GM23338 (cell line): ENCODE measurements at regions not wholly inside any gene's neighbourhood (a gene's known extent, or its start where the extent isn't known, plus 50 kb on each side); places are given as distances from the start of the nearest gene placed in this dataset.

Experiments
- ATAC-seq: fragments of 200-7000 bp; cut with Tn5 transposase; 3 replicates; pipeline ENCODE4 v1.9.1; 2020
- DNase-seq: peaks from one replicate; pipeline ENCODE4 v3.0.0-alpha.2; 2015; ENCODE audit warnings: low spot score
- H2AFZ ChIP-seq: fragments of 200-600 bp; sonication (generic); 2 replicates; pipeline ENCODE4 v1.8.0; 2016; ENCODE audit warnings: antibody characterized with exemption, mild to moderate bottlenecking, moderate library complexity
- H3F3A ChIP-seq: fragments of 200-600 bp; sonication (generic); replicated peaks from 2 replicates; pipeline ENCODE4 v1.8.0; 2017; ENCODE audit warnings: antibody characterized with exemption, mixed run types, low read depth
- H3K27ac ChIP-seq: fragments of 200-600 bp; sonication (generic); 2 replicates; pipeline ENCODE4 v1.6.1; 2016; ENCODE audit warnings: low read depth
- H3K27me3 ChIP-seq: fragments of 200-600 bp; sonication (generic); 2 replicates; pipeline ENCODE4 v1.8.0; 2016; ENCODE audit warnings: mild to moderate bottlenecking, mixed run types, moderate library complexity; ENCODE audit not compliant: insufficient read depth
- H3K36me3 ChIP-seq: fragments of 200-600 bp; sonication (generic); 2 replicates; pipeline ENCODE4 v1.8.0; 2016; ENCODE audit warnings: mild to moderate bottlenecking; ENCODE audit not compliant: insufficient read depth
- H3K4me1 ChIP-seq: fragments of 200-600 bp; sonication (generic); 2 replicates; pipeline ENCODE4 v1.8.0; 2016; ENCODE audit warnings: mild to moderate bottlenecking, moderate library complexity; ENCODE audit not compliant: insufficient read depth
- H3K4me2 ChIP-seq: fragments of 200-600 bp; sonication (generic); 2 replicates; pipeline ENCODE4 v1.7.1; 2017; ENCODE audit warnings: mixed run types
- H3K4me3 ChIP-seq: fragments of 200-600 bp; sonication (generic); 2 replicates; pipeline ENCODE4 v1.6.1; 2016; ENCODE audit warnings: mixed run types
- H3K79me2 ChIP-seq: fragments of 200-600 bp; sonication (generic); replicated peaks from 2 replicates; pipeline ENCODE4 v1.8.0; 2017; ENCODE audit warnings: mild to moderate bottlenecking; ENCODE audit not compliant: insufficient read depth
- H3K9me2 ChIP-seq: fragments of 200-600 bp; sonication (generic); 2 replicates; pipeline ENCODE4 v1.8.0; 2017; ENCODE audit not compliant: insufficient read depth
- H4K20me1 ChIP-seq: fragments of 200-600 bp; sonication (generic); replicated peaks from 2 replicates; pipeline ENCODE4 v1.8.0; 2017; ENCODE audit warnings: mild to moderate bottlenecking; ENCODE audit not compliant: insufficient read depth
- H3K27ac Mint-ChIP-seq: 2 replicates; pipeline ENCODE4 v1.8.0; 2020; ENCODE audit warnings: inconsistent platforms, mild to moderate bottlenecking, moderate library complexity, mixed read lengths
- H3K27me3 Mint-ChIP-seq: 3 replicates; pipeline ENCODE4 v1.8.0; 2022; ENCODE audit warnings: low read depth, mild to moderate bottlenecking, moderate library complexity, mixed read lengths, inconsistent platforms; ENCODE audit not compliant: insufficient read depth, poor library complexity
- H3K36me3 Mint-ChIP-seq: 3 replicates; pipeline ENCODE4 v1.8.0; 2021; ENCODE audit warnings: low read depth, mild to moderate bottlenecking, inconsistent platforms, moderate library complexity, mixed read lengths
- H3K4me1 Mint-ChIP-seq: 3 replicates; pipeline ENCODE4 v1.8.0; 2020; ENCODE audit warnings: mild to moderate bottlenecking, inconsistent platforms, mixed read lengths
- H3K4me3 Mint-ChIP-seq: 3 replicates; pipeline ENCODE4 v1.8.0; 2021; ENCODE audit warnings: moderate library complexity, mild to moderate bottlenecking, inconsistent platforms, mixed read lengths
- H3K9me3 Mint-ChIP-seq: 3 replicates; pipeline ENCODE4 v1.8.0; 2020; ENCODE audit warnings: moderate library complexity, mild to moderate bottlenecking, inconsistent platforms, mixed read lengths
- CREB1 ChIP-seq: fragments of 250-450 bp; sonication (Bioruptor Pico); IDR thresholded peaks from 2 replicates; pipeline ENCODE4 v1.5.0; 2020; ENCODE audit warnings: low read depth, mild to moderate bottlenecking, moderate library complexity
- CTCF ChIP-seq, 2 experiments: fragments of 200-600 bp in 1 of 2; sonication (generic) in 1 of 2; conservative IDR thresholded peaks; 2 replicates each; pipeline versions ENCODE4 v1.5.1 to v1.6.1; 2016 to 2017; ENCODE audit warnings: antibody characterized with exemption in 2 of 2, low read depth in 2 of 2, mild to moderate bottlenecking in 2 of 2, moderate library complexity in 1 of 2
- EZH2 ChIP-seq: fragments of 200-600 bp; sonication (generic); IDR thresholded peaks from one replicate; pipeline ENCODE4 v1.8.0; 2017; ENCODE audit warnings: antibody characterized with exemption, mild to moderate bottlenecking, low read depth; ENCODE audit not compliant: unreplicated experiment
- JUNB ChIP-seq: IDR thresholded peaks from one replicate; pipeline ENCODE4 v1.6.1; 2016; ENCODE audit warnings: antibody characterized with exemption; ENCODE audit not compliant: unreplicated experiment
- POLR2AphosphoS5 ChIP-seq: IDR thresholded peaks from 2 replicates; pipeline ENCODE4 v1.6.1; 2016; ENCODE audit warnings: antibody characterized with exemption, low read depth
- STAT1 ChIP-seq: IDR thresholded peaks from one replicate; pipeline ENCODE4 v1.6.1; 2016; ENCODE audit warnings: antibody characterized with exemption; ENCODE audit not compliant: unreplicated experiment
- ZNF114 ChIP-seq: fragments of 250-450 bp; sonication (Bioruptor Pico); IDR thresholded peaks from 2 replicates; pipeline ENCODE4 v1.5.0; 2020; ENCODE audit warnings: mild to moderate bottlenecking, moderate library complexity
- TF ChIP-seq, protein P1 (sequence below): fragments of 250-450 bp; sonication (Bioruptor Pico); IDR thresholded peaks from 2 replicates; pipeline ENCODE4 v1.5.0; 2020; ENCODE audit warnings: mild to moderate bottlenecking, moderate library complexity

- H3K79me2 ChIP-seq = no peaks in the 10 kb centered on the region
- H3K36me3 Mint-ChIP-seq = no peaks in the 10 kb centered on the region
These were observed 64.4 kb upstream of the TEX13D start for GRCh38 chrX:124268099-124268498.

More at GRCh38 chrX:124268099-124268498, 64.4 kb upstream of the TEX13D start:
- no peaks in the 10 kb centered on the region for H4K20me1 ChIP-seq
- H3K4me1 ChIP-seq = no peaks in the 10 kb centered on the region
- no peak overlapping the region for H3K4me2 ChIP-seq
- H3K9me3 Mint-ChIP-seq = no peaks in the 10 kb centered on the region
- no peaks in the 10 kb centered on the region for H3K27me3 Mint-ChIP-seq
- no peak for TF ChIP-seq ZNF114
- TF ChIP-seq JUNB = no peak
- no peak for TF ChIP-seq POLR2AphosphoS5
- TF ChIP-seq EZH2 = no peak
- TF ChIP-seq CTCF (conservative IDR thresholded peaks at IDR 0.05; ENCODE audit: low read depth in 2 of 2) = no peak
- no peak for TF ChIP-seq CREB1 (CRISPR knock-in tag)
- no peak for TF ChIP-seq STAT1
- TF ChIP-seq, protein P1, sequence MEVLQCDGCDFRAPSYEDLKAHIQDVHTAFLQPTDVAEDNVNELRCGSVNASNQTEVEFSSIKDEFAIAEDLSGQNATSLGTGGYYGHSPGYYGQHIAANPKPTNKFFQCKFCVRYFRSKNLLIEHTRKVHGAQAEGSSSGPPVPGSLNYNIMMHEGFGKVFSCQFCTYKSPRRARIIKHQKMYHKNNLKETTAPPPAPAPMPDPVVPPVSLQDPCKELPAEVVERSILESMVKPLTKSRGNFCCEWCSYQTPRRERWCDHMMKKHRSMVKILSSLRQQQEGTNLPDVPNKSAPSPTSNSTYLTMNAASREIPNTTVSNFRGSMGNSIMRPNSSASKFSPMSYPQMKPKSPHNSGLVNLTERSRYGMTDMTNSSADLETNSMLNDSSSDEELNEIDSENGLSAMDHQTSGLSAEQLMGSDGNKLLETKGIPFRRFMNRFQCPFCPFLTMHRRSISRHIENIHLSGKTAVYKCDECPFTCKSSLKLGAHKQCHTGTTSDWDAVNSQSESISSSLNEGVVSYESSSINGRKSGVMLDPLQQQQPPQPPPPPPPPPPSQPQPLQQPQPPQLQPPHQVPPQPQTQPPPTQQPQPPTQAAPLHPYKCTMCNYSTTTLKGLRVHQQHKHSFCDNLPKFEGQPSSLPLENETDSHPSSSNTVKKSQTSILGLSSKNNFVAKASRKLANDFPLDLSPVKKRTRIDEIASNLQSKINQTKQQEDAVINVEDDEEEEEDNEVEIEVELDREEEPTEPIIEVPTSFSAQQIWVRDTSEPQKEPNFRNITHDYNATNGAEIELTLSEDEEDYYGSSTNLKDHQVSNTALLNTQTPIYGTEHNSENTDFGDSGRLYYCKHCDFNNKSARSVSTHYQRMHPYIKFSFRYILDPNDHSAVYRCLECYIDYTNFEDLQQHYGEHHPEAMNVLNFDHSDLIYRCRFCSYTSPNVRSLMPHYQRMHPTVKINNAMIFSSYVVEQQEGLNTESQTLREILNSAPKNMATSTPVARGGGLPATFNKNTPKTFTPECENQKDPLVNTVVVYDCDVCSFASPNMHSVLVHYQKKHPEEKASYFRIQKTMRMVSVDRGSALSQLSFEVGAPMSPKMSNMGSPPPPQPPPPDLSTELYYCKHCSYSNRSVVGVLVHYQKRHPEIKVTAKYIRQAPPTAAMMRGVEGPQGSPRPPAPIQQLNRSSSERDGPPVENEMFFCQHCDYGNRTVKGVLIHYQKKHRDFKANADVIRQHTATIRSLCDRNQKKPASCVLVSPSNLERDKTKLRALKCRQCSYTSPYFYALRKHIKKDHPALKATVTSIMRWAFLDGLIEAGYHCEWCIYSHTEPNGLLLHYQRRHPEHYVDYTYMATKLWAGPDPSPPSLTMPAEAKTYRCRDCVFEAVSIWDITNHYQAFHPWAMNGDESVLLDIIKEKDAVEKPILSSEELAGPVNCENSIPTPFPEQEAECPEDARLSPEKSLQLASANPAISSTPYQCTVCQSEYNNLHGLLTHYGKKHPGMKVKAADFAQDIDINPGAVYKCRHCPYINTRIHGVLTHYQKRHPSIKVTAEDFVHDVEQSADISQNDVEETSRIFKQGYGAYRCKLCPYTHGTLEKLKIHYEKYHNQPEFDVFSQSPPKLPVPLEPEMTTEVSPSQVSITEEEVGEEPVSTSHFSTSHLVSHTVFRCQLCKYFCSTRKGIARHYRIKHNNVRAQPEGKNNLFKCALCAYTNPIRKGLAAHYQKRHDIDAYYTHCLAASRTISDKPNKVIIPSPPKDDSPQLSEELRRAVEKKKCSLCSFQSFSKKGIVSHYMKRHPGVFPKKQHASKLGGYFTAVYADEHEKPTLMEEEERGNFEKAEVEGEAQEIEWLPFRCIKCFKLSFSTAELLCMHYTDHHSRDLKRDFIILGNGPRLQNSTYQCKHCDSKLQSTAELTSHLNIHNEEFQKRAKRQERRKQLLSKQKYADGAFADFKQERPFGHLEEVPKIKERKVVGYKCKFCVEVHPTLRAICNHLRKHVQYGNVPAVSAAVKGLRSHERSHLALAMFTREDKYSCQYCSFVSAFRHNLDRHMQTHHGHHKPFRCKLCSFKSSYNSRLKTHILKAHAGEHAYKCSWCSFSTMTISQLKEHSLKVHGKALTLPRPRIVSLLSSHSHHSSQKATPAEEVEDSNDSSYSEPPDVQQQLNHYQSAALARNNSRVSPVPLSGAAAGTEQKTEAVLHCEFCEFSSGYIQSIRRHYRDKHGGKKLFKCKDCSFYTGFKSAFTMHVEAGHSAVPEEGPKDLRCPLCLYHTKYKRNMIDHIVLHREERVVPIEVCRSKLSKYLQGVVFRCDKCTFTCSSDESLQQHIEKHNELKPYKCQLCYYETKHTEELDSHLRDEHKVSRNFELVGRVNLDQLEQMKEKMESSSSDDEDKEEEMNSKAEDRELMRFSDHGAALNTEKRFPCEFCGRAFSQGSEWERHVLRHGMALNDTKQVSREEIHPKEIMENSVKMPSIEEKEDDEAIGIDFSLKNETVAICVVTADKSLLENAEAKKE (CRISPR knock-in tag) = no peak
- H3K9me2 ChIP-seq = no peaks in the 10 kb centered on the region
- H3K4me1 Mint-ChIP-seq = no peaks in the 10 kb centered on the region; the same call in 2 of the 3 replicates
- H3K27ac ChIP-seq = no peak overlapping the region
- no peak overlapping the region for H2AFZ ChIP-seq
- H3F3A ChIP-seq = no peaks in the 10 kb centered on the region
- DNase-seq (no peak), ATAC-seq (no peak)
- H3K36me3 ChIP-seq = no peaks in the 10 kb centered on the region
- H3K4me3 ChIP-seq = no peak overlapping the region
- no peaks in the 10 kb centered on the region for H3K27me3 ChIP-seq
- no peak overlapping the region for H3K27ac Mint-ChIP-seq
- no peak overlapping the region for H3K4me3 Mint-ChIP-seq
